Kasumi-1 (cell line): ENCODE measurements at regions not wholly inside any gene's neighbourhood (a gene's known extent, or its start where the extent isn't known, plus 50 kb on each side); places are given as distances from the start of the nearest gene placed in this dataset.

ENCODE experiments used
- DNase-seq, 2 experiments: peaks; one replicate each; lab custom pipeline; 2025; lab: John Stamatoyannopoulos, UW

GRCh38 chr16:7183768-7184167 lies 148.9 kb upstream of the RBFOX1 start:
- no peak for DNase-seq

- no peak for DNase-seq
Measured at GRCh38 chr16:7182510-7183109, 150.0 kb upstream of the RBFOX1 start.

GRCh38 chr16:7177875-7178274 lies 154.8 kb upstream of the RBFOX1 start:
- DNase-seq = no peak

GRCh38 chr16:7171151-7171550 lies 161.5 kb upstream of the RBFOX1 start:
- no peak for DNase-seq

- DNase-seq = no peak
Measured at GRCh38 chr16:7167626-7168025, 165.0 kb upstream of the RBFOX1 start.

- no peak for DNase-seq
Measured at GRCh38 chr16:7161891-7162290, 170.8 kb upstream of the RBFOX1 start.

GRCh38 chr16:7160093-7160492 lies 172.6 kb upstream of the RBFOX1 start:
- no peak for DNase-seq

- DNase-seq = no peak
Measured at GRCh38 chr16:7158481-7158880, 174.2 kb upstream of the RBFOX1 start.

GRCh38 chr16:7150230-7150629 lies 182.4 kb upstream of the RBFOX1 start:
- DNase-seq = no peak

- no peak for DNase-seq
Measured at GRCh38 chr16:7148606-7149005, 184.0 kb upstream of the RBFOX1 start.

- no peak for DNase-seq
Measured at GRCh38 chr16:7140899-7141298, 191.7 kb upstream of the RBFOX1 start.

GRCh38 chr16:7137560-7138330 lies 194.9 kb upstream of the RBFOX1 start:
- DNase-seq = no peak

GRCh38 chr16:7132465-7132864 lies 200.2 kb upstream of the RBFOX1 start:
- no peak for DNase-seq

GRCh38 chr16:7124701-7125100 lies 207.9 kb upstream of the RBFOX1 start:
- no peak for DNase-seq

- DNase-seq = no peak
Measured at GRCh38 chr16:7124242-7124641, 208.4 kb upstream of the RBFOX1 start.

GRCh38 chr16:7116734-7117133 lies 215.9 kb upstream of the RBFOX1 start:
- no peak for DNase-seq

GRCh38 chr16:7115898-7116297 lies 216.7 kb upstream of the RBFOX1 start:
- no peak for DNase-seq

GRCh38 chr16:7113949-7114348 lies 218.7 kb upstream of the RBFOX1 start:
- DNase-seq = no peak

- no peak for DNase-seq
Measured at GRCh38 chr16:7113395-7113794, 219.2 kb upstream of the RBFOX1 start.

GRCh38 chr16:7111265-7111664 lies 221.4 kb upstream of the RBFOX1 start:
- no peak for DNase-seq

GRCh38 chr16:7107436-7107835 lies 225.2 kb upstream of the RBFOX1 start:
- no peak for DNase-seq

GRCh38 chr16:7103056-7103455 lies 229.6 kb upstream of the RBFOX1 start:
- no peak for DNase-seq

GRCh38 chr16:7101054-7101453 lies 231.6 kb upstream of the RBFOX1 start:
- no peak for DNase-seq

- no peak for DNase-seq
Measured at GRCh38 chr16:7097518-7097917, 235.1 kb upstream of the RBFOX1 start.
